Adrenal gland (tissue), 9 donors: ENCODE measurements at regions not wholly inside any gene's neighbourhood (a gene's known extent, or its start where the extent isn't known, plus 50 kb on each side); places are given as distances from the start of the nearest gene placed in this dataset.

Experiments
- DNase-seq, 7 donors: peaks; one replicate each; pipeline ENCODE4 v3.0.0-alpha.2; 2019 to 2020
- H3K27ac ChIP-seq, 5 donors: fragments of 200-600 bp; sonication (generic) in 4 of 5; 1 replicate in 3 of 5; 2 replicates in 2 of 5; pipeline versions ENCODE4 v1.5.1 to v1.8.0; 2016 to 2020; ENCODE audit warnings: mild to moderate bottlenecking in 1 of 5
- H3K27me3 ChIP-seq: fragments of 200-600 bp; 2 replicates; pipeline ENCODE4 v1.8.0; 2021
- H3K36me3 ChIP-seq, 2 donors: fragments of 200-600 bp; replicated peaks in 1 of 2; 1 replicate in 1 of 2; 2 replicates in 1 of 2; pipeline versions ENCODE4 v1.5.1 to v1.8.0; 2018 to 2022
- H3K4me1 ChIP-seq, 2 donors: fragments of 200-600 bp; replicated peaks in 1 of 2; 1 replicate in 1 of 2; 2 replicates in 1 of 2; pipeline versions ENCODE4 v1.5.1 to v1.8.0; 2018 to 2021
- H3K4me3 ChIP-seq, 4 donors: fragments of 200-600 bp; sonication (generic) in 3 of 4; one replicate each; pipeline ENCODE4 v1.5.1; 2016 to 2018
- H3K9me3 ChIP-seq, 3 donors: fragments of 200-600 bp; sonication (generic) in 1 of 3; replicated peaks in 1 of 3; 1 replicate in 2 of 3; 2 replicates in 1 of 3; pipeline versions ENCODE4 v1.5.1 to v1.8.0; 2016 to 2021
- POLR2A ChIP-seq, 2 donors: fragments of 450-650 bp; IDR thresholded peaks; one replicate each; pipeline ENCODE4 v1.6.1; 2017; ENCODE audit warnings: antibody characterized with exemption in 2 of 2, mild to moderate bottlenecking in 2 of 2, moderate library complexity in 1 of 2
- WGBS, 4 donors: extraction: QIAGEN DNeasy Blood & Tissue Kit in 2 of 4; methylation state at CpG; one replicate each; pipeline versions ENCODE4 v1.1.5 to v1.1.7; 2013 to 2017; 5-methylcytosine and 5-hydroxymethylcytosine counted together
- intact Hi-C, 2 donors: fragments of 100-400 bp; cut with DNase I; formaldehyde crosslinking; loops; one replicate each; pipeline versions ENCODE4 v1.14.1 to v1.15.0; 2022 to 2023
- TF ChIP-seq, protein P1 (sequence below), 6 experiments: fragments of 450-650 bp in 4 of 6; fragments of 200-600 bp in 2 of 6; sonication (generic) in 1 of 6; IDR thresholded peaks; 1 replicate in 5 of 6; 2 replicates in 1 of 6; pipeline versions ENCODE4 v1.5.1 to v1.8.0; 2016 to 2021; ENCODE audit warnings: antibody characterized with exemption in 6 of 6, mild to moderate bottlenecking in 2 of 6, moderate library complexity in 1 of 6
- donor health status: healthy with polysubstance abuse.
- donor health status: Bipolar disorder and iron deficiency.
- donor health status: DM: yes; HTN: yes; CAD: no.
- donor health status: DM: no; HTN: no; CAD: no.
- donor health status: DM: no; HTN: no; CAD: no.

DNA sequence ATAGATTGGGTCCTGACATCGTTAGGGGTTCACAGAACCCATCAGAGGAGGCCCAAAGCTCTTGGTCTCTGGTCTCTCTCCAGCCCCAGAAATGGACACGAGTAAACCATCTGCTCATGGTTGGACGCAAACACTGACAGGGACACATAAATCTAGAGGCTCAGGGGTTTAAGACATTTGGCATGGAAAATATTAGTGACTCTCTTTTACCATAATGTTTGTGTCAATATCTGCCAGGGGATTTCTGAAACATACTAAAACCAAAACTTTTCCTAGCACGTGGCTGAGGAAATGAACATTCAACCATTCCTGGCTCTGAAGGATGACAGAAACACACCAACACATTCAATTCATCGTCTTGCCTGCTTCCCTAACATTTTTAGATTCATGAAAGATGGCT, 226.2 kb downstream of the SP3 start:
- Histone ChIP-seq H3K9me3 (no peaks in the 10 kb centered on the region), H3K36me3 (no peaks in the 10 kb centered on the region), H3K4me3 (no peak overlapping the region), H3K4me1 (no peaks in the 10 kb centered on the region), H3K27me3 (peaks cover 2% of the 10 kb centered on the region), H3K27ac (no peak overlapping the region)
- WGBS, 4 donors: 68 to 79% (median 74%) methylated on average over 5 of the region's 5 CpGs
- no peak for DNase-seq
- intact Hi-C loops: no loop called here
- TF ChIP-seq, protein P1, sequence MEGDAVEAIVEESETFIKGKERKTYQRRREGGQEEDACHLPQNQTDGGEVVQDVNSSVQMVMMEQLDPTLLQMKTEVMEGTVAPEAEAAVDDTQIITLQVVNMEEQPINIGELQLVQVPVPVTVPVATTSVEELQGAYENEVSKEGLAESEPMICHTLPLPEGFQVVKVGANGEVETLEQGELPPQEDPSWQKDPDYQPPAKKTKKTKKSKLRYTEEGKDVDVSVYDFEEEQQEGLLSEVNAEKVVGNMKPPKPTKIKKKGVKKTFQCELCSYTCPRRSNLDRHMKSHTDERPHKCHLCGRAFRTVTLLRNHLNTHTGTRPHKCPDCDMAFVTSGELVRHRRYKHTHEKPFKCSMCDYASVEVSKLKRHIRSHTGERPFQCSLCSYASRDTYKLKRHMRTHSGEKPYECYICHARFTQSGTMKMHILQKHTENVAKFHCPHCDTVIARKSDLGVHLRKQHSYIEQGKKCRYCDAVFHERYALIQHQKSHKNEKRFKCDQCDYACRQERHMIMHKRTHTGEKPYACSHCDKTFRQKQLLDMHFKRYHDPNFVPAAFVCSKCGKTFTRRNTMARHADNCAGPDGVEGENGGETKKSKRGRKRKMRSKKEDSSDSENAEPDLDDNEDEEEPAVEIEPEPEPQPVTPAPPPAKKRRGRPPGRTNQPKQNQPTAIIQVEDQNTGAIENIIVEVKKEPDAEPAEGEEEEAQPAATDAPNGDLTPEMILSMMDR (IDR thresholded peaks at IDR 0.05): no peak
- no peak for TF ChIP-seq POLR2A (IDR thresholded peaks at IDR 0.05)

- TF ChIP-seq, protein P1 (IDR thresholded peaks at IDR 0.05): no peak
- TF ChIP-seq POLR2A (IDR thresholded peaks at IDR 0.05): no peak
- H3K27me3 ChIP-seq: peaks cover 2% of the 10 kb centered on the region
- no peaks in the 10 kb centered on the region for H3K9me3 ChIP-seq
- 58 to 80% (median 69%) methylated on average over 5 of the region's 5 CpGs for WGBS, 4 donors
- no peak overlapping the region for H3K27ac ChIP-seq
- no peak for DNase-seq
- intact Hi-C loops: no loop called here
- H3K36me3 ChIP-seq: no peaks in the 10 kb centered on the region
- no peaks in the 10 kb centered on the region for H3K4me1 ChIP-seq
- H3K4me3 ChIP-seq: no peak overlapping the region
Measured at GRCh38 chr2:173740639-173741038, 224.5 kb downstream of the SP3 start.

- no peak for DNase-seq
- TF ChIP-seq POLR2A (IDR thresholded peaks at IDR 0.05): no peak
- TF ChIP-seq, protein P1 (IDR thresholded peaks at IDR 0.05): no peak
- Histone ChIP-seq H3K4me1 (no peaks in the 10 kb centered on the region), H3K27me3 (peaks cover 2% of the 10 kb centered on the region), H3K27ac (no peak overlapping the region), H3K36me3 (no peaks in the 10 kb centered on the region), H3K4me3 (no peak overlapping the region), H3K9me3 (no peaks in the 10 kb centered on the region)
- intact Hi-C loops: no loop called here
- 58 to 100% (median 82%) methylated on average over 1 to 2 of the region's 2 CpGs for WGBS, 4 donors
Measured at GRCh38 chr2:173741759-173742158, 223.4 kb downstream of the SP3 start.

DNA sequence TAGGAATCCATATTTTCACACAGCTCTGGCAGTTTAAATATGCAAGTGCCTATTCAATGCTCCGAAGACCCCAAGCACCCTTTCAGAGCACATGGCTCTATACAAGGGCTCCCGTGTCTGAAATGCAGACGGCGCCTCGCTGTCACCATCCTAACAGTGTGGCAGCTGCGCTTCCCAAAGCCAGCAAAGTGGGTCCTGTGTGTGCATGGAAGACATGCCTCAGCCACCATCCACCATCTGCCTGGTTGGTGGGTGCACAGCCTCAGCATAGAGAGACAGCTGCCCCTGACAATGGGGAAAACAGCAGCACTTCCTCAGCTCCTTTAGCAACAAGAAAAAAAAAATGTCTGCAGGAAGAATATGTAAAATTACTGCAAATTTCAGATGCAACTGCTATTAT, 218.1 kb downstream of the SP3 start:
- no peak overlapping the region for H3K27ac ChIP-seq
- 78 to 91% (median 86%) methylated on average over 6 of the region's 6 CpGs for WGBS, 4 donors
- H3K4me3 ChIP-seq: no peak overlapping the region
- H3K9me3 ChIP-seq: no peaks in the 10 kb centered on the region
- no peak for DNase-seq
- intact Hi-C loops: no loop called here
- no peaks in the 10 kb centered on the region for H3K4me1 ChIP-seq
- no peaks in the 10 kb centered on the region for H3K27me3 ChIP-seq
- H3K36me3 ChIP-seq: no peaks in the 10 kb centered on the region
- TF ChIP-seq POLR2A (IDR thresholded peaks at IDR 0.05): no peak
- TF ChIP-seq, protein P1 (IDR thresholded peaks at IDR 0.05): no peak
